Activated B cell treated with CpG ODN at 0.5 μM for 24 hours (primary cell): ENCODE measurements at regions not wholly inside any gene's neighbourhood (a gene's known extent, or its start where the extent isn't known, plus 50 kb on each side); places are given as distances from the start of the nearest gene placed in this dataset.

Experiments used
- ATAC-seq: fragments of 200-7000 bp; cut with Tn5 transposase; one replicate; pipeline ENCODE4 v1.10.0; 2021; ENCODE audit warnings: low read depth, mild to moderate bottlenecking, moderate library complexity
- CTCF ChIA-PET: fragments of 350-600 bp; sonication (Branson Sonifier 250); formaldehyde crosslinking; loops from one replicate; lab custom pipeline; 2021; ENCODE audit warnings: antibody characterized with exemption; lab: Charles Lee
- POLR2A ChIA-PET: fragments of 350-600 bp; sonication (Branson Sonifier 250); formaldehyde crosslinking; loops from one replicate; lab custom pipeline; 2021; ENCODE audit warnings: antibody characterized with exemption; lab: Charles Lee
- DNase-seq: peaks from one replicate; pipeline ENCODE4 v3.0.0; 2022
- H3K27ac Mint-ChIP-seq: one replicate; pipeline ENCODE4 v1.8.0; 2020; ENCODE audit warnings: mixed read lengths
- H3K27me3 Mint-ChIP-seq: one replicate; pipeline ENCODE4 v1.8.0; 2021; ENCODE audit warnings: mixed read lengths
- H3K36me3 Mint-ChIP-seq: one replicate; pipeline ENCODE4 v1.8.0; 2021; ENCODE audit warnings: low read depth, mixed read lengths
- H3K4me1 Mint-ChIP-seq: one replicate; pipeline ENCODE4 v1.8.0; 2021; ENCODE audit warnings: mixed read lengths
- H3K4me3 Mint-ChIP-seq: one replicate; pipeline ENCODE4 v1.8.0; 2020; ENCODE audit warnings: mild to moderate bottlenecking, mixed read lengths
- H3K9me3 Mint-ChIP-seq: one replicate; pipeline ENCODE4 v1.8.0; 2020; ENCODE audit warnings: mixed read lengths
- CTCF ChIP-seq: fragments of 200-600 bp; IDR thresholded peaks from one replicate; pipeline ENCODE4 v1.8.0; 2022; ENCODE audit warnings: antibody characterized with exemption, mild to moderate bottlenecking
- intact Hi-C: fragments of 100-400 bp; cut with micrococcal nuclease; formaldehyde crosslinking; loops from one replicate; pipeline ENCODE4 v1.15.1; 2024

GRCh38 chrX:139199933-139200332 is 330.6 kb upstream of the F9 start:
- peaks cover 22% of the 10 kb centered on the region for H3K27me3 Mint-ChIP-seq
- ChIA-PET POLR2A (no interaction called here), CTCF (no interaction called here)
- no peaks in the 10 kb centered on the region for H3K36me3 Mint-ChIP-seq
- ATAC-seq = no peak
- peaks cover 6% of the 10 kb centered on the region for H3K4me1 Mint-ChIP-seq
- H3K9me3 Mint-ChIP-seq = no peaks in the 10 kb centered on the region
- intact Hi-C loops = loop anchor here (10.0 kb wide), 1 partner anchor 355 kb away; no protein-coding TSS in a partner anchor
- TF ChIP-seq CTCF = no peak
- DNase-seq = no peak
- no peak overlapping the region for H3K4me3 Mint-ChIP-seq
- H3K27ac Mint-ChIP-seq = no peak overlapping the region

- POLR2A ChIA-PET = no interaction called here
- Mint-ChIP-seq H3K27ac (no peak overlapping the region), H3K4me3 (no peak overlapping the region), H3K4me1 (peaks cover 4% of the 10 kb centered on the region), H3K36me3 (no peaks in the 10 kb centered on the region), H3K27me3 (peaks cover 25% of the 10 kb centered on the region), H3K9me3 (no peaks in the 10 kb centered on the region)
- CTCF ChIA-PET = no interaction called here
- intact Hi-C loops = loop anchor here (10.0 kb wide), 1 partner anchor 356 kb away; no protein-coding TSS in a partner anchor
- ATAC-seq = no peak
- no peak for DNase-seq
- no peak for TF ChIP-seq CTCF
Measured at GRCh38 chrX:139198936-139199335, 331.6 kb upstream of the F9 start.

- TF ChIP-seq CTCF = no peak
- peaks cover 18% of the 10 kb centered on the region for H3K27me3 Mint-ChIP-seq
- no peaks in the 10 kb centered on the region for H3K36me3 Mint-ChIP-seq
- DNase-seq = no peak
- POLR2A ChIA-PET = no interaction called here
- intact Hi-C loops = loop anchor here (10.0 kb wide), 1 partner anchor 358 kb away; no protein-coding TSS in a partner anchor
- no peak for ATAC-seq
- no peak overlapping the region for H3K4me3 Mint-ChIP-seq
- peaks cover 4% of the 10 kb centered on the region for H3K4me1 Mint-ChIP-seq
- no peaks in the 10 kb centered on the region for H3K9me3 Mint-ChIP-seq
- CTCF ChIA-PET = no interaction called here
- no peak overlapping the region for H3K27ac Mint-ChIP-seq
Measured at GRCh38 chrX:139196890-139197289, 333.6 kb upstream of the F9 start.

- no peak for TF ChIP-seq CTCF
- peaks cover 4% of the 10 kb centered on the region for H3K4me1 Mint-ChIP-seq
- DNase-seq (no peak), ATAC-seq (no peak)
- H3K27ac Mint-ChIP-seq = no peak overlapping the region
- peaks cover 16% of the 10 kb centered on the region for H3K27me3 Mint-ChIP-seq
- ChIA-PET CTCF (no interaction called here), POLR2A (no interaction called here)
- intact Hi-C loops = loop anchor here (10.0 kb wide), 1 partner anchor 360 kb away; no protein-coding TSS in a partner anchor
- no peaks in the 10 kb centered on the region for H3K9me3 Mint-ChIP-seq
- no peaks in the 10 kb centered on the region for H3K36me3 Mint-ChIP-seq
- H3K4me3 Mint-ChIP-seq = peak overlapping the region; percentile 53
Measured at GRCh38 chrX:139194571-139195280, 335.8 kb upstream of the F9 start.

GRCh38 chrX:139192386-139192961 is 338.1 kb upstream of the F9 start:
- ATAC-seq = no peak
- no peak overlapping the region for H3K27ac Mint-ChIP-seq
- intact Hi-C loops = loop anchor here (10.0 kb wide), 1 partner anchor 362 kb away; no protein-coding TSS in a partner anchor
- ChIA-PET CTCF (no interaction called here), POLR2A (no interaction called here)
- TF ChIP-seq CTCF = no peak
- H3K4me1 Mint-ChIP-seq = peaks cover 4% of the 10 kb centered on the region
- DNase-seq = no peak
- H3K36me3 Mint-ChIP-seq = no peaks in the 10 kb centered on the region
- no peaks in the 10 kb centered on the region for H3K9me3 Mint-ChIP-seq
- peaks cover 16% of the 10 kb centered on the region for H3K27me3 Mint-ChIP-seq
- H3K4me3 Mint-ChIP-seq = no peak overlapping the region
